Upper lobe of left lung (tissue), 6 donors: ENCODE measurements at regions not wholly inside any gene's neighbourhood (a gene's known extent, or its start where the extent isn't known, plus 50 kb on each side); places are given as distances from the start of the nearest gene placed in this dataset.
"Not testable (repeated sequence)": the region's sequence is repeated elsewhere in the genome, so short reads cannot be mapped to it uniquely, and the experiment has no call there.

Experiments used
- ATAC-seq, 2 donors: fragments of 200-7000 bp; cut with Tn5 transposase; one replicate each; pipeline ENCODE4 v1.9.1; 2022; ENCODE audit warnings: mild to moderate bottlenecking in 2 of 2, moderate library complexity in 2 of 2; ENCODE audit not compliant: low FRiP score in 2 of 2
- DNase-seq, 2 donors: peaks; one replicate each; pipeline ENCODE4 v3.0.0-alpha.2; 2019 to 2020
- H3K27ac ChIP-seq, 4 donors: fragments of 200-600 bp; sonication (generic); one replicate each; pipeline ENCODE4 v1.5.1; 2016 to 2019
- H3K27me3 ChIP-seq, 4 donors: fragments of 200-600 bp; sonication (generic); one replicate each; pipeline ENCODE4 v1.5.1; 2017 to 2019
- H3K36me3 ChIP-seq, 4 donors: fragments of 200-600 bp; sonication (generic); one replicate each; pipeline ENCODE4 v1.5.1; 2016 to 2019
- H3K4me1 ChIP-seq, 4 donors: fragments of 200-600 bp; sonication (generic); one replicate each; pipeline ENCODE4 v1.5.1; 2018 to 2019
- H3K4me3 ChIP-seq, 4 donors: fragments of 200-600 bp; sonication (generic); one replicate each; pipeline ENCODE4 v1.5.1; 2017 to 2019; ENCODE audit warnings: mild to moderate bottlenecking in 2 of 4, moderate library complexity in 1 of 4
- H3K9me3 ChIP-seq, 4 donors: fragments of 200-600 bp; sonication (generic); one replicate each; pipeline ENCODE4 v1.5.1; 2018 to 2019
- EP300 ChIP-seq, 4 donors: sonication (generic); formaldehyde crosslinking; IDR thresholded peaks; one replicate each; pipeline ENCODE4 v1.5.1; 2017; ENCODE audit warnings: antibody characterized with exemption in 4 of 4, control low read depth in 2 of 4
- POLR2A ChIP-seq, 4 donors: fragments of 450-650 bp; IDR thresholded peaks; one replicate each; pipeline ENCODE4 v1.5.1; 2016 to 2017; ENCODE audit warnings: antibody characterized with exemption in 4 of 4, mild to moderate bottlenecking in 2 of 4
- POLR2AphosphoS5 ChIP-seq, 2 donors: sonication (generic); formaldehyde crosslinking; IDR thresholded peaks; one replicate each; pipeline ENCODE4 v1.5.1; 2017; ENCODE audit warnings: antibody characterized with exemption in 2 of 2
- WGBS, 2 donors: methylation state at CpG; one replicate each; pipeline ENCODE4 v1.1.5; 2017 to 2018; 5-methylcytosine and 5-hydroxymethylcytosine counted together
- small RNA-seq, 4 donors: library from RNA; depleted of rRNA; stranded (forward); fragments of <200 nt; gene quantifications; one replicate each; pipeline ENCODE3, GENCODE V24; 2016
- TF ChIP-seq, protein P1 (sequence below), 6 experiments: fragments of 450-650 bp in 4 of 6; fragments of 200-600 bp in 2 of 6; sonication (generic) in 2 of 6; IDR thresholded peaks; one replicate each; pipeline ENCODE4 v1.5.1; 2016 to 2019; ENCODE audit warnings: antibody characterized with exemption in 6 of 6
- donor health status: DM: no; HTN: no; CAD: no; lungs with moderate emphysema.
- donor health status: DM: no; HTN: yes; CAD: no; lungs with severe emphysema.

DNA sequence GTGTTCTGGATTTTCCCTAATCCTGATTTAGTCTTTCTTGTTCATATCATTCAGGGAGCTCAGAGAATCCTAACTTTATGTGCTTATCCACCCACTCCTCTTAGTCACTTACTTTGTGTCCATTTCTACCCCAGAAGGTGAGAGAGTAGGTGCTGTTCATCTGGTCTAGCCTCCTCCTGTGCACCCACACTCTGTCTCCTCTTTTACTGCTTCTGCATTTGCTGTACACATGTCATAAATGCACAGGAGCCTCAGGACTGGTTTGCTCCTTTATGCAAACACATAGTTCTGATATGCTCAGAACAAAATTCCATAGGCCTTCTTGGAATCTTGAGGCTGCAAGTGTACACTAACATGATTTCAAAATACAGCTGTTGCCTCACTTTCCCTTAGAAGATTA is 1014.7 kb downstream of the PRIM2 start:
- not testable (repeated sequence) for H3K27ac ChIP-seq, ATAC-seq, H3K4me1 ChIP-seq, H3K9me3 ChIP-seq, H3K4me3 ChIP-seq, H3K27me3 ChIP-seq, DNase-seq, H3K36me3 ChIP-seq

DNA sequence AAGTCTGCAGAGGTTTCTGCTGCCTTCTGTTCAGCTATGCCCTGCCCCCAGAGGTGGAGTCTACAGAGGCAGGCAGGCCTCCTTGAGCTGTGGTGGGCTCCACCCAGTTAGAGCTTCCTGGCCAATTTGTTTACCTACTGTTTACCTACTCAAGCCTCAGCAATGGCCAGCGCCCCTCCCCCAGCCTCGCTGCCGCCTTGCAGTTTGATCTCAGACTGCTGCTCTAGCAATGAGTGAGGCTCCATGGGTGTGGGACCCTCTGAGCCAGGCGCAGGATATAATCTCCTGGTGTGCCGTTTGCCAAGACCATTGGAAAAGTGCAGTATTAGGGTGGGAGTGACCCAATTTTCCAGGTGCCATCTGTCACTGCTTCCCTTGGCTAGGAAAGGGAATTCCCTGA is 1024.9 kb downstream of the PRIM2 start:
- not testable (repeated sequence) for ATAC-seq, H3K27me3 ChIP-seq, H3K27ac ChIP-seq, H3K9me3 ChIP-seq, H3K36me3 ChIP-seq, H3K4me1 ChIP-seq, H3K4me3 ChIP-seq
- 96 to 100% methylated on average over 1 to 5 of the region's 5 CpGs for WGBS, 2 donors
- DNase-seq, result peak in 1 of 2 donors; percentile 46

DNA sequence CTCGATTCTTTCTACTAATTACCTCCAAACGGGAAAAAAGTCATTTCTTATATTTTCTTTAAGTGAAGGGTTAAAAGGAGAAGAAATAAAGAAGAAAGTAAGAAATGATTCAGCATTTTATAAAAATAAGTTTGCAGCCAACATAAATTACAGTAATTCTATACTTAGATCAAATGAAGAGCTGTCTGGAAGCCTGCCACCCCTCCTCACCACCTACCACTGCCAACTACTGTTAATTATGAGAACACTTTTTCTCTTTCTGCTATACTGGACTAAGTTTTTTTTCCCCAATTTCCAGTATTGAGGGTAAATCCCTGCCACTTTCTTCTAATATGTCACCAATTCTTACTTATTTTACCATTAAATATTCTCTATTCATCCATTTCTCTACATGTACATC is 1030.1 kb downstream of the PRIM2 start:
- not testable (repeated sequence) for ATAC-seq
- 78% methylated on average over 2 of the region's 2 CpGs for WGBS, 2 donors

DNA sequence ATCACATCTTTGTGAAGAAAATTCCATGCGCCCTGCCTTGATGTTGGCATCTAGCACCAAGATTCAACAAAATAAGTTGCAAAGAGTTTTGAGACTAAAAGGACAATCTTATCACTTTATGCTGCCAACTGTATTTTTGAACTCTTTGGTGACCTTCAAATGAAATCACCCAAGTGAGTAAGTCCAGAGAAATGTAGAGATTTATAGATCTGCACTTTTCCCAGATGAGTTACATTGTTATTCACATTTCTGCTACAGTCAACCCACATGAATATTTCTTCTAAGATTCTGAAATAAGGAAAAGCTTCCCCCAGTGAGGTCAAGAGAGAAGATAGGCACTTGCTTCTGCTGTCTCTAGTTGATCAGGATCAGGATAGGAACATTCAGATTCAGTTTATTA is 1034.2 kb downstream of the PRIM2 start:
- WGBS, 2 donors, result 81 to 96% methylated on average over 1 of the region's 1 CpG
- not testable (repeated sequence) for H3K4me3 ChIP-seq, DNase-seq, H3K27ac ChIP-seq, H3K36me3 ChIP-seq, H3K9me3 ChIP-seq, H3K4me1 ChIP-seq, H3K27me3 ChIP-seq, ATAC-seq

More for the DNA sequence above, 1030.1 kb downstream of the PRIM2 start:
- H3K27ac ChIP-seq, H3K4me3 ChIP-seq, H3K4me1 ChIP-seq, H3K36me3 ChIP-seq, H3K9me3 ChIP-seq, H3K27me3 ChIP-seq, DNase-seq: not testable (repeated sequence)

DNA sequence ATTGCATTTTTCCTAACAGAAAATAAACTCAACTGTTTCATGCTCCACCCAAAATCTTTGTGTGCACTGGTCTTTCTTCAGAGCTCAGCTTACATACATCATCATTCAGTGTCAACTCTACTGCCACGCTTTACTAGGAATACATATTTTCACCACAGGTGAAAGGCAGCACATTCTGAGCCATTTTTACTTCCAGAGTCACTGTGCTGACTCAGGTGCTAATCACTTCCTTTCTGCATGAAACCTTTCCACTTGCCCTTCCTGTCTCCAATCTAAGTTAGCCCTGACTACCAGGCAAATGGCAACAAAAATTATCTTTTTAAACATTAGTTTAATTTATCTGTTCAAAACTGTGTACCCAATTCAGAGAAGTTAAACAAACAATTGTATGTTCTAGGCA is 1041.0 kb downstream of the PRIM2 start:
- H3K9me3 ChIP-seq, H3K27ac ChIP-seq, H3K27me3 ChIP-seq, H3K4me1 ChIP-seq, H3K36me3 ChIP-seq, DNase-seq, H3K4me3 ChIP-seq, ATAC-seq: not testable (repeated sequence)
- 58 to 68% methylated on average over 1 of the region's 1 CpG for WGBS, 2 donors

DNA sequence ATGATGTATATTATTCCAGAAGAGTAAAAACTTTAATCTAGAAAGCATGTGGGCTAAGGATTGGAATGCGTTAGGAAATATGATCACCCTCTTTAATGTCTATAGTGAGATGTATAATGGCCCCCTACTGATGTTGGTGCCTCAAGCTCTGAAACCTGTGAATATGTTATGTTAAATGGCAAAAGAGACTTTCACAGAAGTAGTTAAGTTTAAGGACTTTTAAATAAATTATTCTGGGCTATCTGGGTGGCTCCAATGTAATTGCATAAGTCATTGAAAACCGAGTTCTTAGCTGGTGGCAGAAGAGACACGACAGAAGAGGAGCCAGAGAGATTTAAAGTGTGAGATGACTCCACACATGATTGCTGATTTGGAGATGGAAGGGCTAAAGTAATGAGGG is 1048.4 kb downstream of the PRIM2 start:
- H3K27ac ChIP-seq, H3K4me1 ChIP-seq, ATAC-seq, H3K27me3 ChIP-seq, DNase-seq, H3K9me3 ChIP-seq, H3K36me3 ChIP-seq, H3K4me3 ChIP-seq: not testable (repeated sequence)
- 60 to 68% methylated on average over 3 of the region's 3 CpGs for WGBS, 2 donors

DNA sequence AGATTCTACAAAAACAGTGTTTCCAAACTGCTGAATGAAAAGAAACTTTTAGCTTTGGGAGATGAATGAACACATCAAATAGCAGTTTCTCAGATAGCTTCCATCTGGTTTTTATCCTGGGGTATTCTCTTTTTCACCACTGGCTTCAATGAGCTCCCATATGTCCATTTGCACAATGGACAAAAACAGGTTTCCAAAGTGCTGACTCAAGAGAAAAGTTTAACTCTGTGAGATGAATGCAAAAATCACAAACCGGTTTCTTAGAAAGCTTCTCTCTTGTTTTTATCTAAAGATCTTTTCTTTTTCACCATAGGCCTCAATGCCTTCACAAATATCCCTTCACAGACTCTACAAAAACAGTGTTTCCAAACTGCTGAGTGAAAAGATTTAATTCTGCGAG is 1089.2 kb downstream of the PRIM2 start:
- WGBS, 2 donors, result 75 to 83% methylated on average over 2 of the region's 2 CpGs
- not testable (repeated sequence) for ATAC-seq, DNase-seq, H3K27me3 ChIP-seq, H3K36me3 ChIP-seq, H3K4me1 ChIP-seq, H3K27ac ChIP-seq, H3K4me3 ChIP-seq
- H3K9me3 ChIP-seq, result peaks cover 0 to 61% (median 21%) of the 10 kb centered on the region in 4 donors

DNA sequence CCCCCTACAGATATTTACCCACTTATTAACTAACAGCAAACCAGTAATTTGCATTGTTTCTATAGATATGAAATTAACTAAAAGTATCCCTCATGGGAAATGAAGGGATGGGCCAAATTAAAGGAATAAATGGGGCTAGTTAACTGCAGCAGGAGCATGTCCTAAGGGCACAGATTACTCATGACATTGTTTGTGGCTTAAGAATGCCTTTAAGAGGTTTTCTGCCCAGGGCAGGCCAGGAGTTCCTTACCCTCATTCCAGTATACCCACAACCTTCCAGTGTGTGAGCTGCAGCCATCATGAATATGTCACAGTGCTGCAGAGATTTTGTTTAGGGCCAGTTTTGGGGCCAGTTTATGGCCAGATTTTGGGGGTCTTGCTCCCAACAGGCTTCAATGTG is 1101.9 kb downstream of the PRIM2 start:
- ATAC-seq (no peak), DNase-seq (no peak)
- no peaks in the 10 kb centered on the region for H3K27me3 ChIP-seq
- no peak for TF ChIP-seq POLR2AphosphoS5 (IDR thresholded peaks at IDR 0.05)
- TF ChIP-seq POLR2A (IDR thresholded peaks at IDR 0.05), result no peak
- no peak for TF ChIP-seq EP300 (IDR thresholded peaks at IDR 0.05)
- TF ChIP-seq, protein P1, sequence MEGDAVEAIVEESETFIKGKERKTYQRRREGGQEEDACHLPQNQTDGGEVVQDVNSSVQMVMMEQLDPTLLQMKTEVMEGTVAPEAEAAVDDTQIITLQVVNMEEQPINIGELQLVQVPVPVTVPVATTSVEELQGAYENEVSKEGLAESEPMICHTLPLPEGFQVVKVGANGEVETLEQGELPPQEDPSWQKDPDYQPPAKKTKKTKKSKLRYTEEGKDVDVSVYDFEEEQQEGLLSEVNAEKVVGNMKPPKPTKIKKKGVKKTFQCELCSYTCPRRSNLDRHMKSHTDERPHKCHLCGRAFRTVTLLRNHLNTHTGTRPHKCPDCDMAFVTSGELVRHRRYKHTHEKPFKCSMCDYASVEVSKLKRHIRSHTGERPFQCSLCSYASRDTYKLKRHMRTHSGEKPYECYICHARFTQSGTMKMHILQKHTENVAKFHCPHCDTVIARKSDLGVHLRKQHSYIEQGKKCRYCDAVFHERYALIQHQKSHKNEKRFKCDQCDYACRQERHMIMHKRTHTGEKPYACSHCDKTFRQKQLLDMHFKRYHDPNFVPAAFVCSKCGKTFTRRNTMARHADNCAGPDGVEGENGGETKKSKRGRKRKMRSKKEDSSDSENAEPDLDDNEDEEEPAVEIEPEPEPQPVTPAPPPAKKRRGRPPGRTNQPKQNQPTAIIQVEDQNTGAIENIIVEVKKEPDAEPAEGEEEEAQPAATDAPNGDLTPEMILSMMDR (IDR thresholded peaks at IDR 0.05), result no peak
- no peak overlapping the region for H3K4me3 ChIP-seq
- H3K9me3 ChIP-seq, result peaks cover 13 to 37% (median 30%) of the 10 kb centered on the region in 4 donors
- H3K27ac ChIP-seq, result no peak overlapping the region
- no peaks in the 10 kb centered on the region for H3K4me1 ChIP-seq
- no peaks in the 10 kb centered on the region for H3K36me3 ChIP-seq

Small RNA genes in the stretch of these regions (small RNA-seq; reads per million reads assigned to genes)
- 0 reads per million in 4 donors for gene AL603755.1
